ENCODE measurements at regions not wholly inside any gene's neighbourhood (a gene's known extent, or its start where the extent isn't known, plus 50 kb on each side); places are given as distances from the start of the nearest gene placed in this dataset.

DNA sequence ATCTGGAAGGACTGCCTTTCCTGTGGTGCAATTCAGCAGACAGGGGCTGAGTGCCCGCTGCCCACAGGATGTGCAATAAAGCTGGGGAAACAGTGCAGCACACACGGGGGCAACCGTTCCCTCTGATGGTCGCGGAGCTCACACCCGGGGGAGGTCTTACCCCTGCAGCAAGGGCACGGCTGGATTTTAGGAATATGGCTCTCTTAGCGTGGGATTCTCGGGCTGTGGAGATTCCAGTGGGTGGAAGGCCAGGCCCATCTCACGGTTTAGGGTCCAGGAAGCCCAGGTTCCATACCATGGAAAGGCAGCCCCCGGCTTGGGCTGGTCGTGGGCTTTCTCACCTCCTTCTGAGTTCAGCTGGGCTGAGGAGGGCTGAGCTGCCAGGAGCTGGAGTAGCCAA lies 244.1 kb downstream of the MED10 start:
- DNase-seq: no peak
- TF ChIP-seq GATA1 (IDR thresholded peaks at IDR 0.05; ENCODE audit: low read depth, low read length): no peak
- TF ChIP-seq POLR2A (IDR thresholded peaks at IDR 0.05; ENCODE audit: low read length): no peak

- TF ChIP-seq GATA1 (IDR thresholded peaks at IDR 0.05; ENCODE audit: low read depth, low read length): no peak
- TF ChIP-seq POLR2A (IDR thresholded peaks at IDR 0.05; ENCODE audit: low read length): no peak
- no peak for DNase-seq
Measured at GRCh38 chr5:6125781-6126180, 252.6 kb downstream of the MED10 start.

GRCh38 chr5:6118691-6119090 lies 259.7 kb downstream of the MED10 start:
- DNase-seq: no peak
- no peak for TF ChIP-seq POLR2A (IDR thresholded peaks at IDR 0.05; ENCODE audit: low read length)
- TF ChIP-seq GATA1 (IDR thresholded peaks at IDR 0.05; ENCODE audit: low read depth, low read length): no peak

- no peak for DNase-seq
- TF ChIP-seq GATA1 (IDR thresholded peaks at IDR 0.05; ENCODE audit: low read depth, low read length): no peak
- no peak for TF ChIP-seq POLR2A (IDR thresholded peaks at IDR 0.05; ENCODE audit: low read length)
Measured at GRCh38 chr5:6117212-6117611, 261.1 kb downstream of the MED10 start.

DNA sequence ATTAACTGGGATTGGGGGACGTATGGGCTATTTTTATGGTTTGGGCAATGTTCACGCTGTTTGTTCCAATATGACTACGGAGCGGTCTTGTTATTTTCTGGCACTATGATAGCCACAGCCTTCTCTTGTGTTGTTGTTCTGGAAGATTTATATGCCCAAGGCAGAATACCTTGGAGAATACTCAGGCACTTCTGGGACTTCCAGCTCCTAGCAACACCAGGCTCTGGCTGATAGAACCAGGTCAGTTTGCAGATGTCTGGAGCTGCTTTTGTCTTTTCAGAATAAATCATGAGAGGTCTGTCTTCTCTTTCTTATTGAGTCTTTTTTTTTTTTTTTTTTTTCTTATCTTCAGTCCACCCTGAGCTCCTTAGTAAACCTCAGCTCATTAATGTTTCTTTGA lies 262.5 kb downstream of the MED10 start:
- DNase-seq: no peak
- no peak for TF ChIP-seq POLR2A (IDR thresholded peaks at IDR 0.05; ENCODE audit: low read length)
- TF ChIP-seq GATA1 (IDR thresholded peaks at IDR 0.05; ENCODE audit: low read depth, low read length): no peak

GRCh38 chr5:6112538-6112937 lies 265.8 kb downstream of the MED10 start:
- no peak for DNase-seq
- TF ChIP-seq POLR2A (IDR thresholded peaks at IDR 0.05; ENCODE audit: low read length) (no peak), GATA1 (IDR thresholded peaks at IDR 0.05; ENCODE audit: low read depth, low read length) (no peak)

- TF ChIP-seq GATA1 (IDR thresholded peaks at IDR 0.05; ENCODE audit: low read depth, low read length) (no peak), POLR2A (IDR thresholded peaks at IDR 0.05; ENCODE audit: low read length) (no peak)
- no peak for DNase-seq
Measured at GRCh38 chr5:6112125-6112524, 266.2 kb downstream of the MED10 start.

DNA sequence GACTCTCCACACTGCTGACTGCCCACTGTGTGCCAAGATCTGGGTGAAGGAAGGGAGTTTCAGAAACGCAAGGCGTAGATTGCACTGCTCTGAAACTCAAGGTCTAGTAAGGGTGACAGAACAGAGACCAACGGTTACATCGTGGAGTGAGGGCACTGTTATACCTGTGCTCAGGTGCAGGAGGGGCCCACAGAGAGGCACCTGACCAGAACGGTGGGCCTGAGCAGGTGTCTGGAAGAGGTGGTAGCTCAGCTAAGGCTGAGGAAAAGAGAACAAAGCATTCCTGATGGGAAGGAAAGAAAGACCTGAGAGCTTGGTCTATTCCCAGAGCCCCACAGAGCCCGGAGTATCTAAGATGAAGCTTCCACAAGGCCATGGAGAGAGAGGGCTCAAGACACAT lies 267.2 kb downstream of the MED10 start:
- no peak for DNase-seq
- TF ChIP-seq GATA1 (IDR thresholded peaks at IDR 0.05; ENCODE audit: low read depth, low read length) (no peak), POLR2A (IDR thresholded peaks at IDR 0.05; ENCODE audit: low read length) (no peak)

- DNase-seq: no peak
- TF ChIP-seq GATA1 (IDR thresholded peaks at IDR 0.05; ENCODE audit: low read depth, low read length): no peak
- no peak for TF ChIP-seq POLR2A (IDR thresholded peaks at IDR 0.05; ENCODE audit: low read length)
Measured at GRCh38 chr5:6110441-6111005, 267.8 kb downstream of the MED10 start.

DNA sequence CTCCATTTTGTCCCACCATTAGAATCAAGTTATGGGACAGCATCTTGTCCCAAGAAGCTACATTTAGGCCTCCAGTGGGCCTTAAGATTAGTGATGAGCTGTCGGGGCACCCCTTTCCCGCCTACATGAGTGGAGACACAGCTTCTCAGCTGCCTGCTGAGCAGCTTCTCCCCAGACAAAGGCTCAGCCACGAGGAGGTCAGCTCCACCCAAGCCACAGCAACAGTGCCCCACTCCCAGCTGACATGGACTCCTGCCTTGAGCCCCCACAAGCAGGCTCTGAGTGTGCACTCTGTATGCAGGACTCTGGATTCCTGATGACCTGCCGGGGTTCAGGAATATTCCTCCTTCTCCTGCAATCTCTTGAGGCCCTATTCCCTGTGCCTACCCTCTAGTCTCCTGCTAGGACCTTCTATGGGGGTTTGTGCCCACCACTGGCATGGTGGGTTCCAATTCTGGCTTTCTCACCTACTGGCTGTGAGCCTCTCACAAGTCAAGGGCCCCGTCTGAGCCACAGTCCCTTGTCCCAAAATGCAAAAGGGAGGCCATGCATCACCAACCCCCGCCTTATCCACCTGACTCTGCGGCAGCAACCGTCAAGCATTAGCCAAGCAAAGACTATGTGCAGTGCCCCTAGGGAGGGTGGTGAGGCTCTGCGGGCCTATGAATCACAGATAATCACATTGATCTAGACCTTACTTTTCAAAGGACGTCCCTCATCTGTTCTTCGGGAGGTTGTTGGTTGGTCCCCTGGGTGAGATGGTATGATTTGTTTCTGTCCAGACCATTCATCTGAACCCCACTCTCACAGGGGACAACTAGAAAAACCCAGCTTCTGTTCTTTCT lies 269.1 kb downstream of the MED10 start:
- TF ChIP-seq GATA1 (IDR thresholded peaks at IDR 0.05; ENCODE audit: low read depth, low read length) (no peak), POLR2A (IDR thresholded peaks at IDR 0.05; ENCODE audit: low read length) (no peak)
- DNase-seq: no peak

- TF ChIP-seq GATA1 (IDR thresholded peaks at IDR 0.05; ENCODE audit: low read depth, low read length) (no peak), POLR2A (IDR thresholded peaks at IDR 0.05; ENCODE audit: low read length) (no peak)
- DNase-seq: no peak
Measured at GRCh38 chr5:6108540-6108848, 269.9 kb downstream of the MED10 start.

DNA sequence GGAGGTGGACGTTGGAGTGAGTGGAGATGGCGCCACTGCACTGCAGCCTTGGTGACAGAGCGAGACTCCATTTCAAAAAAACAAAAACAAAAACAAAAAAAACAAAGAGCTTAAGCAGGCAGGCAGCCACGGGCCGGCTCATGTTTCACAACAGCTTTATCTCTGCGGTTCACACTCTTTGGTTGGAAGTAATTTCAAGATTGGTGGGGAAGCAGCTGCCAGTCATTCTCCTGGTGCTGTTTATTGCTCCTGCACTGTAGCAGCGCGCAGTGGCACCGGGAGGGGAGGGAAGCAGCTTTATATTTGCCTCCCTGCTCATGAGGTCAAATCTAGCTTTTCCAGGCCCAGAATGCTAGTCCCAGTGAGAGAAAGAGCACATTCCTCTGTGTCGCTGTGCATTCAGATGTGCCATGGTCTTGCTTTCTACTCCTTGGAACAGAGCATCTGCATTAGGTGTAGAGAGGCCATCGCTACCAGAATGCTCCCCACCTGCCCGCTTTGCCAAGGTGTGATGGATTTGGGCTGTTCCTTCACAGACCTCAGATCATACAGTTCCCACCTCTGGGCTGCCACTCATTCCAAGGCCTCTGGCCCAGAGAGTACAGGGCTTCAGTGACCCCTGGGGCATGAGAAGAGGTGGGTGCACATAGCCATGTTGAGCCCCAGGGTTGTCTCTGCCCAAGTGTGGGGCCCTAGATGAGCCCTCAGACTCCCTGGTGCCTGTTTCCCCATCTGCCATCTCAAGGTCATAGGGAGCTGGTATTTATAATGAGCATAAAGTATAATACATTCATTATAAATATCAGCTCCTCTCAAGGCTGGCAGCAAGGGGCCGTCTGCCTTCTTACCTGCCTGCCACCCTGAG lies 270.4 kb downstream of the MED10 start:
- TF ChIP-seq GATA1 (IDR thresholded peaks at IDR 0.05; ENCODE audit: low read depth, low read length) (no peak), POLR2A (IDR thresholded peaks at IDR 0.05; ENCODE audit: low read length) (no peak)
- no peak for DNase-seq

GRCh38 chr5:6106756-6107155 lies 271.6 kb downstream of the MED10 start:
- no peak for DNase-seq
- TF ChIP-seq GATA1 (IDR thresholded peaks at IDR 0.05; ENCODE audit: low read depth, low read length) (no peak), POLR2A (IDR thresholded peaks at IDR 0.05; ENCODE audit: low read length) (no peak)

DNA sequence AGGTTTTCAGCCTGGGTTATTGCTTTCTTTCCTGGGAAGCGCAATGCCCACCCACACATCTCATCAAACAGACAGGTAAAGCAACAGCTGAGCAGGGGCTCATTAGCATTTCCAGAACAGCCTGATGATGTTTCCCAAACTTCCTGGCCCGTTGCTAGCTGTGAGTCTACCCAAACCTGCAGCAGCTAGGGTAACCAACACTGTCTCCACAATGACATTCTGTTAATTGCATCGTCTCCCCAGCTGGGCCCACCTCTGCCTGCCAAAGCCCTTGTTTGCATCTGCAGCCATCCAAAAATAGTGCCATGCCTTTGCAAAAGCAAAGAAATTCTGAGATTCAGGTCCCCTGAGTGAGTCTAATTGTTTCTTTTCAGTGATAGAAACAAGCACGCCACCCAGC lies 273.0 kb downstream of the MED10 start:
- DNase-seq: no peak
- TF ChIP-seq POLR2A (IDR thresholded peaks at IDR 0.05; ENCODE audit: low read length): no peak
- TF ChIP-seq GATA1 (IDR thresholded peaks at IDR 0.05; ENCODE audit: low read depth, low read length): no peak

Measured in erythroblast (primary cell).